Astrocyte (in vitro differentiated cells and primary cell): ENCODE measurements at regions not wholly inside any gene's neighbourhood (a gene's known extent, or its start where the extent isn't known, plus 50 kb on each side); places are given as distances from the start of the nearest gene placed in this dataset.

Experiments
- DNase-seq: peaks from one replicate; pipeline ENCODE4 v3.0.0-alpha.2; 2010; ENCODE audit warnings: low read depth
- FAIRE-seq: peaks from 2 replicates; lab custom pipeline; 2011; peaks lifted over from hg19 to GRCh38; lab: Jason Lieb, UNC
- H2AFZ ChIP-seq: 2 replicates; pipeline ENCODE4 v1.6.0; 2012; ENCODE audit warnings: low read depth, low read length, inconsistent platforms
- H3K27ac ChIP-seq: 2 replicates; pipeline ENCODE4 v1.5.1; 2011; ENCODE audit warnings: low read depth, low read length, inconsistent platforms
- H3K27me3 ChIP-seq: 2 replicates; pipeline ENCODE4 v1.6.0; 2011; ENCODE audit warnings: low read length, inconsistent platforms; ENCODE audit not compliant: insufficient read depth
- H3K36me3 ChIP-seq: 2 replicates; pipeline ENCODE4 v1.5.1; 2011; ENCODE audit warnings: low read length, inconsistent platforms; ENCODE audit not compliant: insufficient read depth
- H3K4me1 ChIP-seq: 2 replicates; pipeline ENCODE4 v1.5.1; 2011; ENCODE audit warnings: low read length, inconsistent platforms; ENCODE audit not compliant: insufficient read depth
- H3K4me2 ChIP-seq: 2 replicates; pipeline ENCODE4 v1.6.0; 2012; ENCODE audit warnings: low read length, inconsistent platforms
- H3K4me3 ChIP-seq: 2 replicates; pipeline ENCODE4 v1.5.1; 2011; ENCODE audit warnings: low read depth, mild to moderate bottlenecking, low read length, inconsistent platforms; ENCODE audit not compliant: insufficient read depth
- H3K79me2 ChIP-seq: 2 replicates; pipeline ENCODE4 v1.6.0; 2012; ENCODE audit warnings: mild to moderate bottlenecking, low read length, inconsistent platforms; ENCODE audit not compliant: insufficient read depth
- H3K9ac ChIP-seq: 2 replicates; pipeline ENCODE4 v1.6.0; 2012; ENCODE audit warnings: mild to moderate bottlenecking, low read length, inconsistent platforms
- H3K9me3 ChIP-seq: 2 replicates; pipeline ENCODE4 v1.5.1; 2012; ENCODE audit warnings: low read depth, mild to moderate bottlenecking, low read length, inconsistent platforms; ENCODE audit not compliant: insufficient read depth
- H4K20me1 ChIP-seq: 2 replicates; pipeline ENCODE4 v1.6.0; 2012; ENCODE audit warnings: low read length, inconsistent platforms; ENCODE audit not compliant: insufficient read depth
- H3K27ac Mint-ChIP-seq: one replicate; pipeline ENCODE4 v1.8.0; 2021; ENCODE audit warnings: mild to moderate bottlenecking, mixed read lengths; ENCODE audit not compliant: unreplicated experiment
- H3K27me3 Mint-ChIP-seq: one replicate; pipeline ENCODE4 v1.8.0; 2021; ENCODE audit warnings: low read depth, mixed read lengths; ENCODE audit not compliant: unreplicated experiment
- H3K36me3 Mint-ChIP-seq: one replicate; pipeline ENCODE4 v1.8.0; 2021; ENCODE audit warnings: low read depth, mixed read lengths; ENCODE audit not compliant: unreplicated experiment
- H3K4me1 Mint-ChIP-seq: one replicate; pipeline ENCODE4 v1.8.0; 2021; ENCODE audit warnings: low read depth, mixed read lengths; ENCODE audit not compliant: unreplicated experiment
- H3K4me3 Mint-ChIP-seq: one replicate; pipeline ENCODE4 v1.8.0; 2021; ENCODE audit warnings: mild to moderate bottlenecking, moderate library complexity, mixed read lengths; ENCODE audit not compliant: unreplicated experiment
- H3K9me3 Mint-ChIP-seq: one replicate; pipeline ENCODE4 v1.8.0; 2021; ENCODE audit warnings: mild to moderate bottlenecking, mixed read lengths; ENCODE audit not compliant: unreplicated experiment
- EZH2 ChIP-seq: IDR thresholded peaks from 2 replicates; pipeline ENCODE4 v1.6.1; 2012; ENCODE audit warnings: mild to moderate bottlenecking, low read length, inconsistent platforms; ENCODE audit not compliant: insufficient read depth
- TF ChIP-seq, protein P1 (sequence below): IDR thresholded peaks from 2 replicates; pipeline ENCODE4 v1.5.1; 2011; ENCODE audit warnings: low read depth, mild to moderate bottlenecking, inconsistent platforms, low read length, moderate library complexity; ENCODE audit not compliant: insufficient read depth

DNA sequence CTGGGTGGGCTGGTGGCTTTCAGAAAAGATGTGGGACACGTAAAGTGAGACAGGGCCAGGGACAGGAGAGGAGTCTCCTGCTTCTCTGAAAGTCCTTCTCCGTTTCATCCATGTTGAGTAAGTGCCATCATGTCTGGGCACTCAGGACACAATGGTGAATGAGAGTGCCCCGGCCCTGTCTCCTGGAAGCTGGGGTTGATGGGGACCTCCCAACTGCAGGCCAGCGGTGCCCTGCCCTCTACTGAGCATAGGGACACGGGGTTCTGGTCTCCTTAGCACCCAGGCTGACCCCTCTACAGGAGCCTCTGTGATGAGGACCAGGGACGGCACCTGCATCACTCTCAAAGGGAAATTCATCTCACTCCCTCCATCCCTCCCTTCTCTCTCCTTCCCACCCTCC, 772.3 kb downstream of the BRD1 start:
- H3K27me3 ChIP-seq = no peaks in the 10 kb centered on the region
- H3K9me3 ChIP-seq = peaks cover 3% of the 10 kb centered on the region

DNA sequence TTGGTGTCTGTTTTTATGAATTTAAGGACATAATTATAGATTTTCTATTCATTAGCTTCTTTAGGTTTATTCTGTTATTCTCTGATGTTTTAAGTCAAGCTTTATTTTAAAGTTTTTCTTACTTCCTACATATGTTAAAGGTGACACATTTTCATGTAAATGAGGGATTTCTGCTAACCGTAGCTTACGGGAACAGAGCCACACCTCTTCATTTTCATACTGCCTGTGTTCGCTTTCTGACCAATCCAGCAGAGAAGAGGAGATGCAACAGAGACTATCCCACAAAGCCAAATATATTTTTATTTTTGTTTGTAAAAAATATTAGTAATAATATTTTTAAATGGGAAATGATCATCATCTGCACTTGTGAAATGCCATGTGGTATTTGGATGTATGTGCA, 774.1 kb downstream of the BRD1 start:
- Histone ChIP-seq H2AFZ (no peak overlapping the region), H3K9me3 (no peaks in the 10 kb centered on the region), H3K27me3 (no peaks in the 10 kb centered on the region), H3K9ac (no peak overlapping the region), H3K27ac (no peak overlapping the region), H3K4me3 (no peak overlapping the region), H3K36me3 (no peaks in the 10 kb centered on the region), H3K79me2 (no peaks in the 10 kb centered on the region), H4K20me1 (no peaks in the 10 kb centered on the region), H3K4me1 (no peaks in the 10 kb centered on the region), H3K4me2 (no peak overlapping the region)
- peaks cover 4% of the 10 kb centered on the region for H3K9me3 Mint-ChIP-seq
- H3K27me3 Mint-ChIP-seq = peaks cover 38% of the 10 kb centered on the region
- no peak for DNase-seq
- no peak for FAIRE-seq
- no peak overlapping the region for H3K27ac Mint-ChIP-seq
- no peak overlapping the region for H3K4me3 Mint-ChIP-seq
- peaks cover 2% of the 10 kb centered on the region for H3K4me1 Mint-ChIP-seq
- no peaks in the 10 kb centered on the region for H3K36me3 Mint-ChIP-seq
- TF ChIP-seq, protein P1, sequence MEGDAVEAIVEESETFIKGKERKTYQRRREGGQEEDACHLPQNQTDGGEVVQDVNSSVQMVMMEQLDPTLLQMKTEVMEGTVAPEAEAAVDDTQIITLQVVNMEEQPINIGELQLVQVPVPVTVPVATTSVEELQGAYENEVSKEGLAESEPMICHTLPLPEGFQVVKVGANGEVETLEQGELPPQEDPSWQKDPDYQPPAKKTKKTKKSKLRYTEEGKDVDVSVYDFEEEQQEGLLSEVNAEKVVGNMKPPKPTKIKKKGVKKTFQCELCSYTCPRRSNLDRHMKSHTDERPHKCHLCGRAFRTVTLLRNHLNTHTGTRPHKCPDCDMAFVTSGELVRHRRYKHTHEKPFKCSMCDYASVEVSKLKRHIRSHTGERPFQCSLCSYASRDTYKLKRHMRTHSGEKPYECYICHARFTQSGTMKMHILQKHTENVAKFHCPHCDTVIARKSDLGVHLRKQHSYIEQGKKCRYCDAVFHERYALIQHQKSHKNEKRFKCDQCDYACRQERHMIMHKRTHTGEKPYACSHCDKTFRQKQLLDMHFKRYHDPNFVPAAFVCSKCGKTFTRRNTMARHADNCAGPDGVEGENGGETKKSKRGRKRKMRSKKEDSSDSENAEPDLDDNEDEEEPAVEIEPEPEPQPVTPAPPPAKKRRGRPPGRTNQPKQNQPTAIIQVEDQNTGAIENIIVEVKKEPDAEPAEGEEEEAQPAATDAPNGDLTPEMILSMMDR = no peak
- TF ChIP-seq EZH2 = no peak

More for the DNA sequence above, 772.3 kb downstream of the BRD1 start:
- H4K20me1 ChIP-seq = no peaks in the 10 kb centered on the region
- no peaks in the 10 kb centered on the region for H3K4me1 ChIP-seq
- H3K79me2 ChIP-seq = no peaks in the 10 kb centered on the region
- no peak overlapping the region for H3K4me3 ChIP-seq
- no peak overlapping the region for H2AFZ ChIP-seq
- H3K36me3 Mint-ChIP-seq = no peaks in the 10 kb centered on the region
- no peak overlapping the region for H3K4me3 Mint-ChIP-seq
- H3K36me3 ChIP-seq = no peaks in the 10 kb centered on the region
- TF ChIP-seq, protein P1 = no peak
- TF ChIP-seq EZH2 = no peak
- no peak overlapping the region for H3K4me2 ChIP-seq
- DNase-seq (no peak), FAIRE-seq (no peak)
- H3K4me1 Mint-ChIP-seq = peaks cover 2% of the 10 kb centered on the region
- no peak overlapping the region for H3K27ac Mint-ChIP-seq
- H3K27me3 Mint-ChIP-seq = peaks cover 31% of the 10 kb centered on the region
- H3K27ac ChIP-seq = no peak overlapping the region
- H3K9ac ChIP-seq = no peak overlapping the region
- peaks cover 4% of the 10 kb centered on the region for H3K9me3 Mint-ChIP-seq

DNA sequence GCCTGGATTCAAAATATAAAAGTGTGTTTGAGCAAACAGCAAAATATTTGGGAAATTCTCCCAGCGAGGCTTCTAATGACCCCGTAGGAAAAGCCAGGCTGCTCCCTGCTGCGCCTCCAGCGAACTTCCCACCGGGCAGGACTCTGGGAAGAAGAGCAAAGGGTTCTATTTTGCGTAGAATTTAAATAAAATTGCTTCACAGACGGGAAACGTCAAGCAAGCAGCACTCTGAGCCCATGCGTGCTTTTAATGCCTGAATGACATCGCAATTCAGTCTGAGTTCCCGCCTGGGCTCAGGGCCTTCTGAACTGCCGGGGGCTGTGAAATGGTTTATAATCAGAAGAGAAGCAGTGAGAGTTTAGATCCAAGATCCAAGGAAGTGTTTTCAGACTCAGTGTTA, 775.1 kb downstream of the BRD1 start:
- Histone ChIP-seq H3K36me3 (no peaks in the 10 kb centered on the region), H4K20me1 (no peaks in the 10 kb centered on the region), H3K27me3 (no peaks in the 10 kb centered on the region), H3K4me3 (no peak overlapping the region), H3K9me3 (no peaks in the 10 kb centered on the region), H3K4me1 (no peaks in the 10 kb centered on the region), H3K27ac (no peak overlapping the region), H3K79me2 (no peaks in the 10 kb centered on the region), H2AFZ (no peak overlapping the region), H3K9ac (no peak overlapping the region), H3K4me2 (no peak overlapping the region)
- Mint-ChIP-seq H3K4me1 (no peaks in the 10 kb centered on the region), H3K4me3 (no peak overlapping the region), H3K27me3 (peaks cover 40% of the 10 kb centered on the region), H3K36me3 (no peaks in the 10 kb centered on the region), H3K27ac (no peak overlapping the region), H3K9me3 (peaks cover 4% of the 10 kb centered on the region)
- DNase-seq (no peak), FAIRE-seq (no peak)
- TF ChIP-seq, protein P1 = no peak
- TF ChIP-seq EZH2 = no peak
